ENCODE measurements at regions not wholly inside any gene's neighbourhood (a gene's known extent, or its start where the extent isn't known, plus 50 kb on each side); places are given as distances from the start of the nearest gene placed in this dataset.
A peak's percentile ranks its signal among the peaks of the same experiment; 100 is the strongest.

GRCh38 chr6:88236612-88237360, 70.6 kb upstream of the CNR1 start:
- TF ChIP-seq EZH2 (IDR thresholded peaks at IDR 0.05; ENCODE audit: insufficient read depth, poor library complexity, severe bottlenecking) (no peak), EZH2phosphoT487 (IDR thresholded peaks at IDR 0.05; ENCODE audit: insufficient read depth, low read depth) (no peak)

GRCh38 chr6:88232753-88233152, 66.6 kb upstream of the CNR1 start:
- no peaks in the 10 kb centered on the region for H3F3A ChIP-seq (ENCODE audit: insufficient read depth)
- H2AFZ ChIP-seq, result no peak overlapping the region
- no peak overlapping the region for H3K27ac ChIP-seq
- H3K9ac ChIP-seq, result no peak overlapping the region
- no peaks in the 10 kb centered on the region for H3K36me3 ChIP-seq (ENCODE audit: low read depth)
- no peaks in the 10 kb centered on the region for H3K27me3 ChIP-seq (replicated peaks; ENCODE audit: insufficient read depth)
- no peak for TF ChIP-seq EZH2 (IDR thresholded peaks at IDR 0.05; ENCODE audit: insufficient read depth, poor library complexity, severe bottlenecking)
- no peak for TF ChIP-seq EZH2phosphoT487 (IDR thresholded peaks at IDR 0.05; ENCODE audit: insufficient read depth, low read depth)
- in situ Hi-C loops (cut with MboI), result no loop called here
- H3K4me1 ChIP-seq (ENCODE audit: insufficient read depth), result no peaks in the 10 kb centered on the region
- no peak overlapping the region for H3K4me2 ChIP-seq (ENCODE audit: unreplicated experiment)
- no peaks in the 10 kb centered on the region for H4K20me1 ChIP-seq (ENCODE audit: insufficient read depth)
- peaks cover 12% of the 10 kb centered on the region for H3K9me3 ChIP-seq (ENCODE audit: low read depth)
- H3K4me3 ChIP-seq, result no peak overlapping the region
- WGBS, 2 experiments (ENCODE audit: low coverage in 1 of 2, low lambda C conversion rate in 2 of 2, missing lambda C conversion rate in 2 of 2), result 0% methylated on average over 1 of the region's 1 CpG
- H3K9me2 ChIP-seq (ENCODE audit: insufficient read depth), result no peaks in the 10 kb centered on the region
- H3K79me2 ChIP-seq (ENCODE audit: insufficient read depth), result no peaks in the 10 kb centered on the region
- DNase-seq, result no peak

More at GRCh38 chr6:88236612-88237360, 70.6 kb upstream of the CNR1 start:
- no peaks in the 10 kb centered on the region for H3F3A ChIP-seq (ENCODE audit: insufficient read depth)
- H4K20me1 ChIP-seq (ENCODE audit: insufficient read depth), result no peaks in the 10 kb centered on the region
- H3K9ac ChIP-seq, result no peak overlapping the region
- H3K4me3 ChIP-seq, result no peak overlapping the region
- DNase-seq, result no peak
- no peak overlapping the region for H2AFZ ChIP-seq
- peaks cover 2% of the 10 kb centered on the region for H3K9me3 ChIP-seq (ENCODE audit: low read depth)
- in situ Hi-C loops (cut with MboI), result no loop called here
- 17 to 23% methylated on average over 7 of the region's 7 CpGs for WGBS, 2 experiments (ENCODE audit: low coverage in 1 of 2, low lambda C conversion rate in 2 of 2, missing lambda C conversion rate in 2 of 2)
- H3K36me3 ChIP-seq (ENCODE audit: low read depth), result no peaks in the 10 kb centered on the region
- H3K27me3 ChIP-seq (replicated peaks; ENCODE audit: insufficient read depth), result no peaks in the 10 kb centered on the region
- no peaks in the 10 kb centered on the region for H3K9me2 ChIP-seq (ENCODE audit: insufficient read depth)
- H3K4me2 ChIP-seq (ENCODE audit: unreplicated experiment), result no peak overlapping the region
- H3K27ac ChIP-seq, result no peak overlapping the region
- no peaks in the 10 kb centered on the region for H3K4me1 ChIP-seq (ENCODE audit: insufficient read depth)
- no peaks in the 10 kb centered on the region for H3K79me2 ChIP-seq (ENCODE audit: insufficient read depth)

DNA sequence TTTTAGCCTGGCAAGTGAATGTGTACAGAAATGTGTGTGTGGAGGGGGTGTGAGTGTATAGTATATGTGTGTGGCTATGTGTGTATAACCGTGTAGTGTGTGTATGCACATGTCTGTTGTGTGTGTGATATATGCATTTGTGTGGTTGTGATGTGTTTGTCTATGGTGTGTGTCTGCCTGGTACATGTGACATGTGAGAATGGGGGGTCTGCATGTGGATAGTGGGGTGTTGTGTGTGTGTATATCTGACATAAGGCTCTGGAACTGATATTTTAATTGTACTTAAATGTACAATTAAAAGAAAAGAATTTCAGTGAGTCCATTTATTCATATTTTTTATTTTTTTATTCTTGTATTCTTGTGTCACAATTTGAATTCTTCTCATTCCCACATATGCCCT, 57.2 kb upstream of the CNR1 start:
- Histone ChIP-seq H3K27ac (no peak overlapping the region), H2AFZ (no peak overlapping the region), H3K36me3 (ENCODE audit: low read depth) (no peaks in the 10 kb centered on the region), H3K4me1 (ENCODE audit: insufficient read depth) (no peaks in the 10 kb centered on the region), H3K9me2 (ENCODE audit: insufficient read depth) (no peaks in the 10 kb centered on the region), H3K9ac (no peak overlapping the region), H3K4me3 (no peak overlapping the region), H4K20me1 (ENCODE audit: insufficient read depth) (no peaks in the 10 kb centered on the region), H3K4me2 (ENCODE audit: unreplicated experiment) (no peak overlapping the region), H3F3A (ENCODE audit: insufficient read depth) (no peaks in the 10 kb centered on the region), H3K9me3 (ENCODE audit: low read depth) (no peaks in the 10 kb centered on the region), H3K79me2 (ENCODE audit: insufficient read depth) (no peaks in the 10 kb centered on the region), H3K27me3 (replicated peaks; ENCODE audit: insufficient read depth) (no peaks in the 10 kb centered on the region)
- TF ChIP-seq EZH2 (IDR thresholded peaks at IDR 0.05; ENCODE audit: insufficient read depth, poor library complexity, severe bottlenecking) (no peak), EZH2phosphoT487 (IDR thresholded peaks at IDR 0.05; ENCODE audit: insufficient read depth, low read depth) (no peak)
- in situ Hi-C loops (cut with MboI), result no loop called here
- DNase-seq, result no peak
- WGBS, 2 experiments (ENCODE audit: low coverage in 1 of 2, low lambda C conversion rate in 2 of 2, missing lambda C conversion rate in 2 of 2), result 17 to 20% methylated on average over 1 of the region's 1 CpG

DNA sequence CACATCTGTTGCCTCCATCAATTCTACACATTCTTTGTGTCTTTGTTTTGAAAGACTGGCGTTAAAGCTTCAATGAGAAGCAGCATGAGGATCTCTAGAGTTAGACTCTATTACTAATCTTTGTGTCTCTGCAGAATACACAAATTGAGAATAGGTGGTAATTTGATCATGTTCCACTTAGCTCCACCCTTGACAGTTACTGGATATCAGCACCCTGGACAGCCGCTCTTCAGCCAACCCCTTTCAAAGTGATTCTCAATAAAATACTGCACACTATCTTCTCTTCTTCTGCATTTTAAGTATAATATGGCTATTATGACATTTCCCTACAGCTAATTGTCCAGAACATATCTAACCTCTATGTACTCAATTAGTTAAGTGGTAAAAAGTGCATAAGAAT, 54.3 kb upstream of the CNR1 start:
- no peak overlapping the region for H3K4me3 ChIP-seq
- WGBS, 2 experiments (ENCODE audit: low coverage in 1 of 2, low lambda C conversion rate in 2 of 2, missing lambda C conversion rate in 2 of 2), result 33 to 39% methylated on average over 2 of the region's 2 CpGs
- peak; percentile 39 for DNase-seq

More for the DNA sequence above, 54.3 kb upstream of the CNR1 start:
- H2AFZ ChIP-seq, result no peak overlapping the region
- H3K9me2 ChIP-seq (ENCODE audit: insufficient read depth), result no peaks in the 10 kb centered on the region
- TF ChIP-seq EZH2 (IDR thresholded peaks at IDR 0.05; ENCODE audit: insufficient read depth, poor library complexity, severe bottlenecking) (no peak), EZH2phosphoT487 (IDR thresholded peaks at IDR 0.05; ENCODE audit: insufficient read depth, low read depth) (no peak)
- H3K4me1 ChIP-seq (ENCODE audit: insufficient read depth), result no peaks in the 10 kb centered on the region
- no peaks in the 10 kb centered on the region for H3K27me3 ChIP-seq (replicated peaks; ENCODE audit: insufficient read depth)
- no peaks in the 10 kb centered on the region for H3K36me3 ChIP-seq (ENCODE audit: low read depth)
- H3K79me2 ChIP-seq (ENCODE audit: insufficient read depth), result no peaks in the 10 kb centered on the region
- no peaks in the 10 kb centered on the region for H3F3A ChIP-seq (ENCODE audit: insufficient read depth)
- H4K20me1 ChIP-seq (ENCODE audit: insufficient read depth), result no peaks in the 10 kb centered on the region
- no peak overlapping the region for H3K27ac ChIP-seq
- no peak overlapping the region for H3K9ac ChIP-seq
- in situ Hi-C loops (cut with MboI), result no loop called here
- no peaks in the 10 kb centered on the region for H3K9me3 ChIP-seq (ENCODE audit: low read depth)
- H3K4me2 ChIP-seq (ENCODE audit: unreplicated experiment), result no peak overlapping the region
